GM19240 (cell line): ENCODE measurements at regions not wholly inside any gene's neighbourhood (a gene's known extent, or its start where the extent isn't known, plus 50 kb on each side); places are given as distances from the start of the nearest gene placed in this dataset.

Source experiments
- DNase-seq: peaks from one replicate; pipeline ENCODE4 v3.0.0; 2011; ENCODE audit warnings: low spot score; ENCODE audit not compliant: insufficient read length

DNA sequence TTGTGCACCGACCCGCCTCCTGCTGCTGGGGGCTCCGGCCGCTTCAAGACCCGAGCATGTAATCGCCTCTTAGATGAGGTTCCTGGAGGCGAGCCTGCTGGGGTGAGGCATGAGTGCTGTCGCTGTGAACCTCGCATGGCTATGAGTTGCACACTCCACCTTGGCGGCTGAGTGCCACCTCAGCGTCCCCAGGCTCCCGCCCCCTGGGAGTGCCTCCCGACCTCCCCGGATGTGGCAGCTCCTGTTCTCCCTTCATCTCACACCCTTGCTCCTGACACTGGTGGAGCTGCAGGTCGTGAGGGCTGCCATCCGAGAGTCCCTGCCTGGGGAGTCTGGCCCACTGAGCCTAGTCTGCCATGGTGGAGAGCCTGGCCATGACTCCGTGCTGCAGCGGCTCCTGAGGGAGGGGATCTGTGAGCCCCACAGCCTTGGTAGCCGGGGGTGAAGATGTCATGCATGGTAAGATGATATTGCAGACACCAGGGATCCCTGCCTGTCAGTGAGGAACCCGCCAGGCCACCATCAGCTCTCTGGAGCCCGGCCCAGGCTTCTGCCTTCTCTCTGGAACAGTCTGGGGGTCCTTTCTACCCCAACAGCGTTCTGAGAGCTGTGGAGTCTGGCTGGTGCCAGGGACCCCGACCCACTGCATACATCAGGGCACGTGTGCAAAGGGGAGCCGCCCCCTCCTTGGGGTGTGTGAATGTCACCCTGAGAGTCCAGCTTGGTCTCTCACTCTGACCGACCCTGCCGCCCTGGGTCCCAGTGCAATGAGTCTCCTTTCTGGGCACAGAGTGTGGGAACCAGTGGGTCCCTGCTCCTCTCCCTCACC is 61.6 kb upstream of the HS6ST1 start:
- DNase-seq: no peak

DNA sequence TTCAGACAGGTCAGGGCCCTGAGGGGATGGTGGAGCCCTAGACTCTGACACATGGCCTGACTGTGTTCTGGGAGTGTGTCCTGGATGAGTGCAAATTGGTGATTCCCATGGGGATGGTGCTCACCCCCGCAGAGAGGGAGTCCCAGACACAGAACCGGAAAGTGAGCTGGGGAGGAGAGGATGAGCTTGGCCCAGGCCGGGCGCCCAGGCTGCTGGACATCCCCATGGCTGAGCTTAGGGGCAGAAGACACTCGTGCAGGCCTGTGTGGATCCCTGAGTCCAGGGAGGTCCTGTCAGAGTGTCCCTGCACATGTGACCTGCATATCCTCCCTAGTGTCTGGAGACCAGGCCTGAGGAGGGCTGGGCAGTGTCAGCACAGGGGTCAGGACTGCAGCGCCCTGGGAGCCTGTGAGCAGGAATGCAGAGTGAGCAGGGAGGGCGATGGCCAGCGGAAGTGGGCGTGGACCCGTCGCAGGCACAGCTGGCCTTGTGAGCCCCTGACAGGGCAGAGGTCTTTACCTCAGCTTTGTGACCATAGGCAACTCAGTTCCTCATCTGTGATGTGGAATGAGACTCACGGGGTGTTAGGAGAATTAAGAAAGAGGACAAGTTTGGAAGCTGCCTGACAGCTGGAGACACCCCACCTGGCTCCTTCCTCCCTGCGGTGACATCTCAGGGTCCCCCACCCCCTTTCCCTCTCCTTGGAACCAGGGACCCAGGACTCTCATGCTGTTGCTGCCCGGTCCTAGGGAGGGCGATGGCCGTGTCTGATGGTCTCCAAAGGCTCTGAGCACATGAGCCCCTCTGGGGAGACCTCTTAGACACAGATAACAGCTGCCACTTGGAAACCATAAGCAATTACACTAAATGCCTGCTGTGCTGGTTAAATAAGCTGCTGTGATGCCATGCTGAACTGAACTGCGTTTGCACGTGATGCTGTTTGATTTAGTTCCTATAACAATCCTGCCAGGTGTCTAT is 62.6 kb upstream of the HS6ST1 start:
- DNase-seq: no peak

- no peak for DNase-seq
Measured at GRCh38 chr2:128384446-128384845, 65.8 kb upstream of the HS6ST1 start.

DNA sequence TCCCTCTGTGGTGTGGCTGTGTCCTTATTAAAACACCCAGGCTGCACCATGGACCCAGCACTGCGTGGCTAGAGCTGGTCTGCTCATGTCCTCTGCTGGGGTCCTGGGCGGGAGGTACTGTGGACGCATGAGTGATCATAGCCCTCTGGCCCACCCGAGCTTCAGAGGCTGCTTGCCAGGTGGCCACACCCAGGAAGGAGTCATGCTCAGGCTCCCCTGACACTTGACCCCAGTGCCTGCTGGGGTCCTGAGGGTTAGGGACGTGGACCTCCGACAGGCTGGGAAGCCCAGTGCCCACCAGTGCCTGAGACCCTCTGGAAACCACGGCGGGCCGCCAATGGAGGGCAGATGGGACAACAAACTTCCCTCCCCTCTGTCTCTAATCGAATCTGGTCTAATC is 66.3 kb upstream of the HS6ST1 start:
- no peak for DNase-seq

- no peak for DNase-seq
Measured at GRCh38 chr2:128385365-128385764, 66.7 kb upstream of the HS6ST1 start.

DNA sequence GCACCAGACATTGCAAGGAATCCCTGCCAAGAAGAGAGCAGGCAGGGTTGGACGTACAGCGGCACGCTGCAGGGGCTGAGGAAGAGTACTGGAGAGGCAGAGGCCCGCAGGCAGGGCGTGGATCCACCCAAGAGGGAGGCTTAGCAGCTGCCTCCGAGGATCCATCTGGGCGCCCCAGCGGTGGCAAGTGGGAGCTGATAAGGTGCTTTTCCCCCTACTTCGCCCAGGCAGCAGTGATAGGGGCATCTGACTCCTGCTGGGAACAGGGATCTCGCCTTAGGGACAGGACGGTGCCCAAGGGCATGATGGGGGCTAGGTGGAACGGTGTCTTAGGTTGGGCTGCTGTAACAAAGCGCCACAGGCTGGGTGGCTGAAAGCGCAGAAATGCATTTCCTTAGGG is 67.4 kb upstream of the HS6ST1 start:
- DNase-seq: no peak

GRCh38 chr2:128388499-128388941 is 69.9 kb upstream of the HS6ST1 start:
- no peak for DNase-seq

GRCh38 chr2:128389388-128390086 is 70.9 kb upstream of the HS6ST1 start:
- DNase-seq: no peak

DNA sequence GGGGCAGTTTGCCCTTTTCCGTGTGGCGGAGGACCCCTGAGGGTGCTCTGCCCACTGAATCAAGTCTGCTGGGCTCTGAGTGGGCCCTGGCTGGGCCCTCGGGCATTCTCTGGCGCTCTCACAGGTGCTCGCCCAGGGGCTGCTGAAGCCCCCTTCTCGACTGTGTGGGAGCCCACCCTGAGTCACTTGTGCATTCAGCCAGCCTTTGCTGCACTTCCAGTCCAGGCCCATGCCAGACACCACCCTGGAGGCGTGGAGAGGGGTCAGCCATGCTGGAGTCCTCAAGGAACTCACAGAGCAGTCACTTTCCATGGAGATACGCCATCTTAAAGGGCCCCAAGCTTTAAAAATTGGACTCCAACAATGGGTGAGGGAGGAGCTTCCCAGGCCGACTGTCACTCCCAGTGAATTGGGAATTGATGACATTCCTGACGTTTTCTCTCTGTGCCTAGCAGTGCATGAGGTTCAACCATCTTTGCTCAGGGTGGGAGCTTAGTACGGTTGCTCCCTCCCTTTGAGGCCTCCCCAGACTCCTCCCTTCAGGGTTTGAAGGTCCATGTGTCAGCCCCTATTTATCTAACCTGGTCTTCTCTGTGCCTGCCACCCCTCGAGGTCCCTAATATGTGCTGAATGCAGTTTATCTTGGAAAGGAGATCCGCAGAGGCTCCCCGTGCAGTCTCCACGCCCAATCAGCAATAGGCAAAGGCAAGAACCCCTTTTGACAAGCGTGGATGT is 71.8 kb upstream of the HS6ST1 start:
- no peak for DNase-seq

GRCh38 chr2:128390991-128391630 is 72.4 kb upstream of the HS6ST1 start:
- DNase-seq: no peak

DNA sequence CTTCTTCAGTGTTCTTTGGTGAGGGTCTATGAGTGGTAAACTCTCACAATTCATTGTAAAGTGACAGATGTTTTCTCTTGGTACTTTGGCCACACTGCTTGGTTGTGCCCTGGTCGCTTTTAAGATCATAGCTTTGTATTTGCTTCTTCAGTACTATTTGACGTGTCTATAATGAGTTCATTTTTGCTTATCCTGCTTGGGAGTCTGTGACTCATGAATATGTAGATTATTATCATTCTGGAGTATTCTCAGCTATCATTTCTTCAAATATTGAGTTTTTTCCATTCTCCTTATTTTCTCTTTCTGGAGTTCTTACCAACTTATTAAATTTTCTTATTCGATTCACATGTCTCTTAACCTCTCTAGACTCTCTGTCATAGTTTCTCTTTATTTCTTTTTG is 73.0 kb upstream of the HS6ST1 start:
- no peak for DNase-seq

DNA sequence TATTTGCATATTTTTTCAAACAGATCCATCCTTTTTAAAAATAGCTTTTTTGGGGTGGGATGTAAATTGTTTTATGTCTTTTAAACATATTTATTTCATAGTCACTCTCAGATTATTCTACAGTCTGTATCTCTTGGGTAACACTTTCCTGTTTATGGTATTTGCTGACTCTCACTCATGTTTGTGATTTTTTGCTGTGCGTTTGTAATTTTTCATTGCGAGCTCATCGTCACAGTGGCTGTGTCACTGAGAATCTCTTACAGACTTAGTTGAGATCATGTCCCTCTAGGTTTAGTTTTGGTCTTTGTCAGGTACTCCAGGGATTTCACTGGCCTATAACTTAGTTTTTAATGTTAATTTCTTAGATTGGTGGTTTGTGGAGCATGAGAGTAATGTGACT is 73.5 kb upstream of the HS6ST1 start:
- DNase-seq: no peak

- no peak for DNase-seq
Measured at GRCh38 chr2:128394007-128394730, 75.5 kb upstream of the HS6ST1 start.

DNA sequence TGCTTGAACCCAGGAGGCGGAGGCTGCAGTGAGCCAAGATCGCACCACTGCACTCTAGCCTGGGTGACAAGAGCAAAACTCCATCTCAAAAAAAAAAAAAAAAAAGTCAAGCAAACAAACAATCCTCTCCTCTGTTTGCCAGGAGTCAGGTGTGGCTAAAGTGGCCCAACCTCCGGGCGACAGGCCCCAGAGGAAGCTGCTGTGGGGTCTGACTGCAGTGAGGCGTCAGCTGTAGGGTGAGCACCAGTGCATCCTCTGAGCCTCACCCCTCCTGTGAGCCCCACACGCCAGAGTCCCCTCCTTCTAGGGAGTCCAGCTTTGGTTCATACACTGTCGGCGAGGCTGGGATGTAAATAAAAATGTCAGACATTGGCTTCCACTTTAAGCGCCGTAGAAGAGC is 76.5 kb upstream of the HS6ST1 start:
- no peak for DNase-seq

GRCh38 chr2:128395640-128396499 is 77.2 kb upstream of the HS6ST1 start:
- DNase-seq: no peak

DNA sequence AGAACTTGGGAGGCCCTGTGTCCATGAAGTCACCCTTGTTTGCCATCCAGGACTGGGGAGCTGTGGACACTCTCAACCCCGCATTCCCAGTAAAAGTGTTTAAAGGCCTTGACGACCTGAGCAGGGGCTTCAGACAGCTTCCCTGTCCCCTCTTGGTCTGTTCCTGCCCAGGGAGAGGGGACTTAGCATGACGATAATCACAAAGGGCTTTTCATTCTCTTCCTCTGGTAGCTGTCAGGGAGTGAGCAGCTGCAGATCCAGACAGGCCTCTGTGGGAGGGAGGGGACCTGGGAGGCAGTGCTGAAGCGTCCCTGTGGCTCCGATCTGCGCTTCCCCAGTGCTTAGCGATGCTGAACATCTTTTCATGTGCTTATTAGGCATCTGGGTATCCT is 77.8 kb upstream of the HS6ST1 start:
- DNase-seq: no peak

- no peak for DNase-seq
Measured at GRCh38 chr2:128396946-128397345, 78.3 kb upstream of the HS6ST1 start.

GRCh38 chr2:128399256-128399655 is 80.6 kb upstream of the HS6ST1 start:
- no peak for DNase-seq
